ENCODE measurements at regions not wholly inside any gene's neighbourhood (a gene's known extent, or its start where the extent isn't known, plus 50 kb on each side); places are given as distances from the start of the nearest gene placed in this dataset.

- TF ChIP-seq CTCF (IDR thresholded peaks at IDR 0.05 in 4 of 5, conservative IDR thresholded peaks at IDR 0.05 in 1 of 5) (no peak), POLR2A (IDR thresholded peaks at IDR 0.05) (no peak)
These were observed 521.2 kb downstream of the AACS start for GRCh38 chr12:125586441-125586840.

Data from gastrocnemius medialis (tissue), 4 donors.